ENCODE measurements at regions not wholly inside any gene's neighbourhood (a gene's known extent, or its start where the extent isn't known, plus 50 kb on each side); places are given as distances from the start of the nearest gene placed in this dataset.

DNA sequence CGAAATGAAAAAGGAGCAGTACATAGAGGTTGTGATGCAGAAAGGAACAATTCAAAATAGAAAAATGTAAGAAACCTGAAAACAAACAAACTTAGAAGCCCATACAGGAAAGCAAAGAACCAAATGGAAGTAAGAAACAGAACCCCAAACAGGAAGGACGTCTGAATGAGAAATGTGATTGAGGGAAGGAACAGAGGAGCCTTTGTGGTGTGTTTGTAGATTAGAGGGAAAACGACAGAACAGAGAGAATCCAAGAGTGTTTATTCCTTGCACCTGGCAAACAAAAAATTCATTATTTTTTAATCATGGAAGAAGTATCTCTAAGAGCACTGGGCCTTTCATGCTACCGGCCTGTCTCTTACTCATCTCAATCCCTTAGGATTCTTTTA, 67.8 kb upstream of the ZSWIM6 start:
- Histone ChIP-seq H3K18ac (ENCODE audit: low read length) (no peak overlapping the region), H2BK5ac (ENCODE audit: low read length) (no peak overlapping the region), H3K27me3 (ENCODE audit: insufficient read depth, low read length, poor library complexity) (no peaks in the 10 kb centered on the region), H2BK15ac (replicated peaks; ENCODE audit: low read depth) (no peak overlapping the region), H3K23ac (ENCODE audit: low read length) (no peak overlapping the region), H4K5ac (ENCODE audit: low read length) (no peak overlapping the region), H3K56ac (ENCODE audit: low read length) (no peak overlapping the region), H3K9ac (ENCODE audit: low read length) (no peak overlapping the region), H3K36me3 (ENCODE audit: control insufficient read depth, insufficient read depth, low read length) (no peaks in the 10 kb centered on the region), H3K79me2 (ENCODE audit: control insufficient read depth, insufficient read depth, low read length) (no peaks in the 10 kb centered on the region), H3K4me2 (ENCODE audit: low read length) (no peak overlapping the region), H3K79me1 (ENCODE audit: low read length) (no peaks in the 10 kb centered on the region), H2BK120ac (ENCODE audit: low read depth, low read length) (no peak overlapping the region), H3K27ac (ENCODE audit: low read depth, low read length) (no peak overlapping the region), H3K4me3 (ENCODE audit: low read length) (no peak overlapping the region), H4K8ac (ENCODE audit: low read depth, low read length) (no peak overlapping the region), H2AK5ac (ENCODE audit: low read length) (no peak overlapping the region), H3K4me1 (ENCODE audit: control insufficient read depth, low read depth, low read length) (no peaks in the 10 kb centered on the region), H3K4ac (ENCODE audit: low read depth, low read length) (no peak overlapping the region)
- no peak for DNase-seq
- no CpG with 5 or more reads among the region's 4 CpGs for WGBS (ENCODE audit: extremely low coverage, insufficient coverage, low lambda C conversion rate)

DNA sequence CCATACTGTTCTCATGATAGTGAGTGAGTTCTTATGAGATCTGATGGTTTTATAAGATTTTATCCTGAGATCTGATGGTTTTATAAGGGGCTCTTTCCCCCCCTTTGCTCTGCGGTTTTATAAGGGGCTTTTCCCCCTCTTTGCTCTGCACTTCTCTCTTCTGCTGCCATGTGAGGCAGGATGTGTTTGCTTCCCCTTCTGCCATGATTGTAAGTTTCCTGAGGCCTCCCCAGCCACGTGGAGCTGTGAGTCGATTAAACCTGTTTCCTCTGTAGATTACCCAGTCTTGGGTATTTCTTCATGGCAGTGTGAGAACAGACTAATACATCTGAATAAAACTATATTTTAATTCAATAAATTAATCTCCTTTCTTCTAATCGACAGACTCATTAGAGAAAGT, 64.9 kb upstream of the ZSWIM6 start:
- Histone ChIP-seq H3K18ac (ENCODE audit: low read length) (no peak overlapping the region), H3K4me3 (ENCODE audit: low read length) (no peak overlapping the region), H3K27ac (ENCODE audit: low read depth, low read length) (no peak overlapping the region), H3K4me2 (ENCODE audit: low read length) (no peak overlapping the region), H3K23ac (ENCODE audit: low read length) (no peak overlapping the region), H3K27me3 (ENCODE audit: insufficient read depth, low read length, poor library complexity) (no peaks in the 10 kb centered on the region), H2AK5ac (ENCODE audit: low read length) (no peak overlapping the region), H3K4me1 (ENCODE audit: control insufficient read depth, low read depth, low read length) (no peaks in the 10 kb centered on the region), H4K8ac (ENCODE audit: low read depth, low read length) (no peak overlapping the region), H3K56ac (ENCODE audit: low read length) (no peak overlapping the region), H3K79me2 (ENCODE audit: control insufficient read depth, insufficient read depth, low read length) (no peaks in the 10 kb centered on the region), H2BK5ac (ENCODE audit: low read length) (no peak overlapping the region), H3K79me1 (ENCODE audit: low read length) (no peaks in the 10 kb centered on the region), H4K5ac (ENCODE audit: low read length) (no peak overlapping the region), H3K4ac (ENCODE audit: low read depth, low read length) (no peak overlapping the region), H3K9ac (ENCODE audit: low read length) (no peak overlapping the region), H2BK15ac (replicated peaks; ENCODE audit: low read depth) (no peak overlapping the region), H3K36me3 (ENCODE audit: control insufficient read depth, insufficient read depth, low read length) (no peaks in the 10 kb centered on the region), H2BK120ac (ENCODE audit: low read depth, low read length) (no peak overlapping the region)
- DNase-seq = no peak
- 100% methylated on average over 1 of the region's 4 CpGs for WGBS (ENCODE audit: extremely low coverage, insufficient coverage, low lambda C conversion rate)

DNA sequence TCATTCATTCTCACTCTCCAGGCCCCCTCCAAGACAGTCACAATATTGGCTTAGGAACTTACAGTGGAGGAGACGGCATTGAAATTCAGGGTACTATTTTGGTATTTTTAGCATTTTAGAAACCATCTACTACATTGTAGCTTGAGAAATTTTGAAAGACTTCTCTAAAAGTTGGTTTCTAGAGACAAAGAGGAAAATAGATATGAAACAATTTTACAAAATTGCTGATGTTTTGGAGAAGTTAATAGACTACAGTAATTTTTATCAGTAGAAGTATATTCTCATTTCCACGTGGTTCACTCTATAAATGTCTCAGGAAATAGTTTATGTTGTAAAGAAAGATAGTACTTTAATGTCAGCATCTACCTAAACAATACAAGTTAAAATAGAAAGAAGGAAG, 63.2 kb upstream of the ZSWIM6 start:
- Histone ChIP-seq H3K4me1 (ENCODE audit: control insufficient read depth, low read depth, low read length) (no peaks in the 10 kb centered on the region), H3K4ac (ENCODE audit: low read depth, low read length) (no peak overlapping the region), H3K36me3 (ENCODE audit: control insufficient read depth, insufficient read depth, low read length) (no peaks in the 10 kb centered on the region), H4K8ac (ENCODE audit: low read depth, low read length) (no peak overlapping the region), H3K56ac (ENCODE audit: low read length) (no peak overlapping the region), H3K23ac (ENCODE audit: low read length) (no peak overlapping the region), H3K79me2 (ENCODE audit: control insufficient read depth, insufficient read depth, low read length) (no peaks in the 10 kb centered on the region), H2BK15ac (replicated peaks; ENCODE audit: low read depth) (no peak overlapping the region), H3K18ac (ENCODE audit: low read length) (no peak overlapping the region), H2BK120ac (ENCODE audit: low read depth, low read length) (no peak overlapping the region), H3K9ac (ENCODE audit: low read length) (no peak overlapping the region), H3K27ac (ENCODE audit: low read depth, low read length) (no peak overlapping the region), H2AK5ac (ENCODE audit: low read length) (no peak overlapping the region), H3K4me3 (ENCODE audit: low read length) (no peak overlapping the region), H3K4me2 (ENCODE audit: low read length) (no peak overlapping the region), H3K27me3 (ENCODE audit: insufficient read depth, low read length, poor library complexity) (no peaks in the 10 kb centered on the region), H2BK5ac (ENCODE audit: low read length) (no peak overlapping the region), H4K5ac (ENCODE audit: low read length) (no peak overlapping the region), H3K79me1 (ENCODE audit: low read length) (no peaks in the 10 kb centered on the region)
- no peak for DNase-seq
- no CpG with 5 or more reads among the region's 2 CpGs for WGBS (ENCODE audit: extremely low coverage, insufficient coverage, low lambda C conversion rate)

DNA sequence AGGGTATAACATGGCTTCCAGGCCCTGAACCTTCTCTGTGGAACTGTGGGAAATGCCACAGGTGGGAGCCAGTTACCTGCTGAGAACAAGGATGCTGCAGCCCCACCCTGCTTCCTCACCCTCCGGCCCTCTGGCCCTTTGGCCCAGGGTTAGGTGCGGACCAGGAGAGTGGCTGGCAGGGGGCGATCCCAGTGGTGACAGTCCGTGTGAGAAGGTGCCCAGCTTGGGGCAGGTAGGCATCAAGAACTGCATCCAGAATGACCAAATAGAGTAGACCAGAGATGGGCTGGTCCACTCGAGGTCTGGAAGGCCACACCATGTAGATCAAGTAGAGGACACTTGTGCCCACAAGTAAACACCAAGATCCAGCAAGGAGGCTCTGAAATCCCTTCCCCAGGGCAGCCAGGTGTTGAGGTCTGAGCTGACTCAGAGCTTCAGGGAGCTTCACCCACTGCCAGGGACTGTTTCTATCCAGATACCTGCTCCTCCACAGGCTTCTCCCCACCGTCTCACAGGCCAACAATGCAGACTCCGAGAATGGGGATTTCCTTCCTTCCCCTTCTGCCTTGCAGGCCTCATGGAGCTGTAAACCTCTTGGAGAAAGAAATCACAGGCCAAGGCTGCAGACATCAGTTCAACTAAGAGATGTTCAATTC, 61.4 kb upstream of the ZSWIM6 start:
- no peak overlapping the region for H3K23ac ChIP-seq (ENCODE audit: low read length)
- no peaks in the 10 kb centered on the region for H3K79me2 ChIP-seq (ENCODE audit: control insufficient read depth, insufficient read depth, low read length)
- no peak overlapping the region for H3K18ac ChIP-seq (ENCODE audit: low read length)
- no peak overlapping the region for H3K4me2 ChIP-seq (ENCODE audit: low read length)
- H3K9ac ChIP-seq (ENCODE audit: low read length) = no peak overlapping the region
- no peak overlapping the region for H2BK5ac ChIP-seq (ENCODE audit: low read length)
- no peak overlapping the region for H4K5ac ChIP-seq (ENCODE audit: low read length)
- WGBS (ENCODE audit: extremely low coverage, insufficient coverage, low lambda C conversion rate) = no CpG with 5 or more reads among the region's 7 CpGs
- no peak overlapping the region for H3K4me3 ChIP-seq (ENCODE audit: low read length)
- no peak overlapping the region for H2BK15ac ChIP-seq (replicated peaks; ENCODE audit: low read depth)
- no peak overlapping the region for H2AK5ac ChIP-seq (ENCODE audit: low read length)
- H3K56ac ChIP-seq (ENCODE audit: low read length) = no peak overlapping the region
- no peak for DNase-seq
- no peaks in the 10 kb centered on the region for H3K27me3 ChIP-seq (ENCODE audit: insufficient read depth, low read length, poor library complexity)
- no peak overlapping the region for H2BK120ac ChIP-seq (ENCODE audit: low read depth, low read length)
- H3K79me1 ChIP-seq (ENCODE audit: low read length) = no peaks in the 10 kb centered on the region
- H3K36me3 ChIP-seq (ENCODE audit: control insufficient read depth, insufficient read depth, low read length) = no peaks in the 10 kb centered on the region
- H3K4ac ChIP-seq (ENCODE audit: low read depth, low read length) = no peak overlapping the region
- no peak overlapping the region for H3K27ac ChIP-seq (ENCODE audit: low read depth, low read length)
- no peak overlapping the region for H4K8ac ChIP-seq (ENCODE audit: low read depth, low read length)
- peaks cover 5% of the 10 kb centered on the region for H3K4me1 ChIP-seq (ENCODE audit: control insufficient read depth, low read depth, low read length)

DNA sequence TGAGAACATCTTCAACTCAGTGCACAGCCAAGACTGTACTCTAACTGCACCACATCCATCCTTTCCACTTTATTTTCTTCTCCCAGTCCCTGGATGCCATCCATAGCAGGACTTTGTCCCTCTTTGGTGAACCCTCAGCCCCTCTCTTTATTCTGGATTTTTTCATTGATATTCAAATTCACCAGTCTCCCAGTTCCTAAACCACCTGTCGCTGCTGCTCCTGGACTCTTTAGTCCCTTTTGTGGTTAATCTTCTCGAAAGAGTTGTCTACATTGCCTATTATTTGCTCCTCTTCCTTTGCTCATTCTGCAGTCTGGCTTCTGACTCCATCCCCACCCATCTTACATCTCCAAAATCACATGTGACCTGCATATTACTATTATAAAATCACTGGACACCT, 59.4 kb upstream of the ZSWIM6 start:
- no peak for DNase-seq
- Histone ChIP-seq H3K4me2 (ENCODE audit: low read length) (no peak overlapping the region), H2BK120ac (ENCODE audit: low read depth, low read length) (no peak overlapping the region), H3K18ac (ENCODE audit: low read length) (no peak overlapping the region), H3K9ac (ENCODE audit: low read length) (no peak overlapping the region), H4K5ac (ENCODE audit: low read length) (no peak overlapping the region), H3K23ac (ENCODE audit: low read length) (no peak overlapping the region), H2BK5ac (ENCODE audit: low read length) (no peak overlapping the region), H3K79me2 (ENCODE audit: control insufficient read depth, insufficient read depth, low read length) (no peaks in the 10 kb centered on the region), H2BK15ac (replicated peaks; ENCODE audit: low read depth) (no peak overlapping the region), H3K4me1 (ENCODE audit: control insufficient read depth, low read depth, low read length) (peaks cover 9% of the 10 kb centered on the region), H3K27me3 (ENCODE audit: insufficient read depth, low read length, poor library complexity) (no peaks in the 10 kb centered on the region), H2AK5ac (ENCODE audit: low read length) (no peak overlapping the region), H3K27ac (ENCODE audit: low read depth, low read length) (no peak overlapping the region), H3K56ac (ENCODE audit: low read length) (no peak overlapping the region), H3K79me1 (ENCODE audit: low read length) (no peaks in the 10 kb centered on the region), H3K4ac (ENCODE audit: low read depth, low read length) (no peak overlapping the region), H4K8ac (ENCODE audit: low read depth, low read length) (no peak overlapping the region), H3K4me3 (ENCODE audit: low read length) (no peak overlapping the region), H3K36me3 (ENCODE audit: control insufficient read depth, insufficient read depth, low read length) (no peaks in the 10 kb centered on the region)
- no CpG with 5 or more reads among the region's 2 CpGs for WGBS (ENCODE audit: extremely low coverage, insufficient coverage, low lambda C conversion rate)

DNA sequence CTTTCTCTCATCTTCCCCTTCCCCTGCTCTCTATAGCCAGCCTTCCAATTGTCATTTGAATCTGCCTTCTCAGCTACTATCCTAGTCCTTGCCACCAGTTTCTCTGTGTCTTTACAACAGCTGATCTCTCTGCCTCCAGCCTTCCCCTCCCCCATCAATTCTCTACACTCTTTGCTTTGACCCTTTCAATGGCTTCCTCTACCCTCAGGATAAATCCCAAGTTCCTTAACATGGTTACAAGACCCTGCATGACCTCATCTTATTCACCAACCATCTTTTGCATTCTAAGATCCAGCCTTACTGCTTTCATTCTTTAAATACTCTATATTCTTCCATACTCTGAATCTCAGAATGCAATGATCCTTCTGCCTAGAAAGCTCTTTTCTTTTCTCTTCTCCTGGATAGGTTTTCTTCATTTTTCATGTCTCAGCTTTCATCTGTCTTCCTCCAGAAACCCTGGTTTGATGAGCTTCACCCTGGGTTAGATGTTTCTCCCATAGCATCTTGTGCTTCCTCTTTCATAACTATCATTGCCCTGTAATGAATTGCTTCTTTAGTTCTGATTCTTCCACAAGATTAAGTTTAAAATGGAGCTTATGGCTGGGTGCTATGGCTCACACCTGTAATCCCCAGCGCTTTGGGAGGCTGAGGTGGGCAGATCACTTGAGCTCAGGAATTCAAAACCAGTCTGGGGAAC, 58.6 kb upstream of the ZSWIM6 start:
- Histone ChIP-seq H3K4me3 (ENCODE audit: low read length) (no peak overlapping the region), H2BK5ac (ENCODE audit: low read length) (no peak overlapping the region), H3K18ac (ENCODE audit: low read length) (no peak overlapping the region), H3K27me3 (ENCODE audit: insufficient read depth, low read length, poor library complexity) (no peaks in the 10 kb centered on the region), H3K9ac (ENCODE audit: low read length) (no peak overlapping the region), H3K56ac (ENCODE audit: low read length) (no peak overlapping the region), H3K79me1 (ENCODE audit: low read length) (no peaks in the 10 kb centered on the region), H2AK5ac (ENCODE audit: low read length) (no peak overlapping the region), H3K4me1 (ENCODE audit: control insufficient read depth, low read depth, low read length) (peaks cover 9% of the 10 kb centered on the region), H3K4ac (ENCODE audit: low read depth, low read length) (no peak overlapping the region), H2BK120ac (ENCODE audit: low read depth, low read length) (no peak overlapping the region), H3K4me2 (ENCODE audit: low read length) (no peak overlapping the region), H2BK15ac (replicated peaks; ENCODE audit: low read depth) (no peak overlapping the region), H4K5ac (ENCODE audit: low read length) (no peak overlapping the region), H4K8ac (ENCODE audit: low read depth, low read length) (no peak overlapping the region), H3K36me3 (ENCODE audit: control insufficient read depth, insufficient read depth, low read length) (no peaks in the 10 kb centered on the region), H3K23ac (ENCODE audit: low read length) (no peak overlapping the region), H3K27ac (ENCODE audit: low read depth, low read length) (no peak overlapping the region), H3K79me2 (ENCODE audit: control insufficient read depth, insufficient read depth, low read length) (no peaks in the 10 kb centered on the region)
- DNase-seq = peak; percentile 65
- WGBS (ENCODE audit: extremely low coverage, insufficient coverage, low lambda C conversion rate) = no CpG with 5 or more reads among the region's 1 CpG
